ENCODE measurements at regions not wholly inside any gene's neighbourhood (a gene's known extent, or its start where the extent isn't known, plus 50 kb on each side); places are given as distances from the start of the nearest gene placed in this dataset.
A peak's percentile ranks its signal among the peaks of the same experiment; 100 is the strongest.
"Not testable (repeated sequence)": the region's sequence is repeated elsewhere in the genome, so short reads cannot be mapped to it uniquely, and the experiment has no call there.

GRCh38 chr1:116185161-116185701, 74.0 kb downstream of the MAB21L3 start:
- no peak for DNase-seq

GRCh38 chr1:116189481-116189880, 78.3 kb downstream of the MAB21L3 start:
- no peak for DNase-seq

GRCh38 chr1:116191294-116191693, 80.1 kb downstream of the MAB21L3 start:
- no peak for DNase-seq

- DNase-seq = no peak
Measured at GRCh38 chr1:116193768-116194167, 82.6 kb downstream of the MAB21L3 start.

- no peak for DNase-seq
Measured at GRCh38 chr1:116194568-116194967, 83.4 kb downstream of the MAB21L3 start.

- no peak for DNase-seq
Measured at GRCh38 chr1:116195077-116195868, 84.1 kb downstream of the MAB21L3 start.

GRCh38 chr1:116200343-116200742, 89.1 kb downstream of the MAB21L3 start:
- not testable (repeated sequence) for DNase-seq

GRCh38 chr1:116201911-116202310, 90.7 kb downstream of the MAB21L3 start:
- DNase-seq = no peak

DNA sequence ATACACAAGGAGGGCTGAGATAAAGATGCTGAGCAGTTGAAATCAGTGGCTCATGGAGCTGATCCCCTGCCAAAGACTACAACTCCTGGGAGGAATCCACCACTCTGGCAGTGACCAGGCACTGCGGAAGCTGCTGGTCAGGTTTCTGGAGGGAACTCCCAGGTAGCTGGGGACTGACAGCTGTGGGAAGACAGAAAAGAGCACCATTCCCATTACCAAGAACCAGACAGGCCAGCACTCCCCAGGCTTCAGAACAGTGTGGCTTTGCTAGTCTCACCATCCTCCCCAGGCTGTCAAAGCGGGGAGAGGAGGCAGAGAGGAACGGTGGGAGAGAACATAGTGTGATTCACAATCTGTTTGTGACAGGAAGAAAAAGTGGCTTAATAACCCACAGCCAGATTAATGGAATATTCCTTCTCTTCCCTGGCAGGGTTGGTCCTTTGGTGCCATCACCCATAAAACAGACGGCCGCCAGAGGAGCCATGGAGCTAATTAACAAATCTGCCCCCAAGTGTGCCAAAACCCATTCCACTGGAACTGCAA, 92.1 kb downstream of the MAB21L3 start:
- DNase-seq = no peak

- DNase-seq = no peak
Measured at GRCh38 chr1:116203920-116204319, 92.7 kb downstream of the MAB21L3 start.

- no peak for DNase-seq
Measured at GRCh38 chr1:116205941-116206679, 94.9 kb downstream of the MAB21L3 start.

DNA sequence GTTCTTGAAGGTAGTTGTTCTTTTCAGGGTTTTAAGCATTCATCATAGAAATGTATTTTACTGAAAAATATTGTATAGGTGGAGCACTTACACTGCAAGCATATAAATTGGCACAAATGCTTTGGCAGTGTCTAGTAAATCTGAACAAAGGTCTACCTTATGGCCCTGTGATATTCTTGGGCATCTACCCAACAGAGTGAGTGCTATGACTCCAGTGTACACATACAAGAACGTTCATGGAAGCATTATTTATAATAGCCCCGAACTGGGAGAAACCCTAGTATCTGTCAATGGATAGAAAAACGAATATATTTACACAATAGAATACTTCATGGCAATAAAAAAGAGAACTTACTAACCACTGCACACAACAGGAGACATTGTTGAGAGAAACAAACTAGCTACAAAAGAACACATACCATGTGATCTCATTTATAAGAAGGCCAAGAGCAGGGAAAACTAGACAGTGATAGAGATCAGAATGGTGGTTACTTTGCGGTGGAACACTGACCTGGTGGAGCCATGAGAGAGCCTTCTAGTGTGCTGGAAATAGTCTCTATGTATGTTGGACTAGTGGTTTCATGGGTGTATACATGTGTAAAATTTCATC, 96.0 kb downstream of the MAB21L3 start:
- no peak for DNase-seq

DNA sequence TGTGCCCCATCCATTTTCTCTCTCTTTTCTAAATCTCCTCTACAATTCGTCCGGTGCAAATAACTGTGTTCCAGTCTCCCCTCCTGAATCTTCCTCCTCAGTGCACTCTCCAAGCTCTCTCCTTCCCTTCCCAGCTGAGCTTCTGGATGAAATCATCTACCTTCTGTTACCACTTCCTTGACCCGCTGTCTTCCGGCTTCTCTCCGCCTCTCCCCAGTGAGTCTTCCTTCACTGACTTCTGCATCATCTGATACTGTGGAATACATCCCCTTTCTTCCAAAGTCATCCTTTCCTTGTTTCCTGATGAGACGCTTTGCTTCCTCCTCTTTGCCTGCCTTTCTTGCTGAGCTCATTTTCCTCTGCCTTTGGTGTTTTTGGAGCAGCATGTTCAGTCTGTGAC, 96.9 kb downstream of the MAB21L3 start:
- no peak for DNase-seq

- DNase-seq = no peak
Measured at GRCh38 chr1:116211294-116211693, 100.1 kb downstream of the MAB21L3 start.

DNA sequence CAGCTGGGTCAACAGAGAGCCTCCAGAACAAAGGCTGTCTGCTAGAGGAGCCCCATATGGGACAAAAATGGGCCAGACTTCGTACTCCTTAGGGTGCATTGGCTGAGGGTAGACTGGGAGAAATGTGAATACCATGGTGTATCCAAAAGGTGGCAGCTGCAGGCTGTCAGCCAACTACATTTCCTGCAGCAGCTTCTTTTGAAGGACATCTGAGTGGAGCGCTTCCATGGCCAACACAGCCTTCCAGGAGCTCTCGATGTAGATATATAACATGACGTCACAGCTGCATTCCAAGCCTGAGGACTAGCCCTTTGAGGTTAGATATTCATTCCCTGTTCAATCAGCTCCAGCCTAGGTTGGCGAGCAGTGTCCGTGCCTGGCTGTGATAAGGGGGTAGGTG, 107.7 kb downstream of the MAB21L3 start:
- no peak for DNase-seq

DNA sequence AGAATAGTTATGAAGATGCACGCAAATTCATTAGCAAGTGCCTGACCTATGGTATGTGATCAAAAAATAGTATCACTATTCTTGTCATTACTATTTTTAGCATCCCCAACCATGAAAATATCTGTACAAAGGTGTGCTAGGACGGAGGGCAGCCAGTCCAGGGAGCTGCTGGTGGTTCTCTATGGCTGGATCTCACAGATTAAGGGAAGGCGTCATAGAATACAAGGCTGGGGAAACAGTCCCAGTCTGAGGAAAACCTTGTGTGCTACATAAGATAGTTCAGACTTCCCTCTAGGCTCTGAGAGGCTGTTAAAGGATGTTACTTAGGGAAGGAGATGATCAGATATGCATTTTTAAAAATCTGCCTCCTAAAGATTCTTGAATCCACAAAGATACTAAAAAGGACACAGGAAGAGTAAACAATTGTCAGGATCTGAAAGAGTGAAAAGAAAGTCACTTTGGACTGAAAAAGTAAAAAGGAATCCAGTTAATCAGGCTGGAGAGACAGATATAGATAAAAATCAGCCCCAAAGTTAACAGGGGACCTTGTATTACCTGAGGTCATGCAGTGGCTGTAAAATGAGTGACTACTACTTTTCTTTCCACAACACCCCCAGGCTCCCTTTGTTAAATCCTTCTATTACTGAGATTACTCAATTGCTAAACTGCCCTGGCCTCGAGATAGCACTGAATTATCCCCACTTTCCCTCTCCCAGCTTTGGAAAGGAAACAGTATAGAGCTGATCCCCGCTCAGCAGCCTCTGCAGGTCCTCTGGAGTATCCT, 108.6 kb downstream of the MAB21L3 start:
- DNase-seq = no peak

DNA sequence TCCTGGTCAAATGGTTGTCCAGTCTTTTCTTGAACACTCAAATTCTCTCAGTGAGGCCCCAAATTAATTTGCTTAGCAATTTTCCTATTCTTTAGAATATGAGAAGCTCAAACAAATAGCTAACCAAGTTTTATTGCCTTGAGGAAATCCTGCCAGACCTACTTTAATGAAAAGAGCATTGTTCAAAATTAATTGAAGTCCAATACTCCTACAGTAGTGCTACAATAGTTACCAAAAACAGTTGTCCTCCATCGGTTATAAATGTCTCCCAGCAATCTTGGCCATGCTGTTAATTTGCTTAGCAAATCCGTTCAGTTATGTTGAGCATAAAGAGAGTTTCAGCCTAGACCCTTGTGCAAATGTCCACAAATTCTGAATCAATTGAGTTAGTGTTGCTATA, 112.9 kb downstream of the MAB21L3 start:
- no peak for DNase-seq

DNA sequence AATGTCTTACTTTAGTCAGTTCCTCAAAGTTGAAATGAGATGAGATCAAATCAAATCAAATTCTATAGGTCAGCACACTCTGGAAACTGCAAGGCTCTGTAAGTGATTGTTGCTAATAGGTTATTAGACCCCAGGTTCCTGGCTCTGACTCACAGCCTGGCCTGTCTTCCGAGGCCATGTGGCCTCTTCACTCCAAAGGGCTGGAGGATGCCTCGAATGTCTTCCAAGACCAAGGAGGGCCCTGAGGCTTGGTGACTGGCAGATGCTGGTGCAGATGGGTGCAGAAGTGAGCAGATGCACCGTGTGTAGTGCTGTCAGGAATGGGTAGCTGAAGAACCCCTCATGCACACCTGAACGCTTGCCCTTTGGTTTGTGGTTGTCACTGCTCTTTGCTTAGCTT, 113.4 kb downstream of the MAB21L3 start:
- no peak for DNase-seq

DNA sequence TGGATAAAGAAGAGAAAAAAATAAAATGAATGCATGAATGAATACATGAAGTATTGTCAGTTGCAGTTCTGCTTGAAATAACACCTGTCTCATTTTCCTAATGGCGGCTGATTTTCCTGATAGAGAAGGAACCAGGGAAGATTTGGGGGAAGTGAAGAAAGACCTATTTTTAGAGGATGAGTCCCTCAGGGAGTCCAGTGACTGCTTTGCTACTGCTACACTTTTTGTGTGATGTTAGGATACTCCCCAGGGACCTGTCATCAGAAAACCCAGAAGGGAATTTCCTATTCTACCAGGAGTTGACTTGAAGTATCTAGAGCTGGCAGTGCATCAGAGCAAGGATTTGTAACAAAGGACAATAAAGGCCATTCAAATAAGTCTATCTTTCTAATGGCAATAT, 114.8 kb downstream of the MAB21L3 start:
- DNase-seq = no peak

DNA sequence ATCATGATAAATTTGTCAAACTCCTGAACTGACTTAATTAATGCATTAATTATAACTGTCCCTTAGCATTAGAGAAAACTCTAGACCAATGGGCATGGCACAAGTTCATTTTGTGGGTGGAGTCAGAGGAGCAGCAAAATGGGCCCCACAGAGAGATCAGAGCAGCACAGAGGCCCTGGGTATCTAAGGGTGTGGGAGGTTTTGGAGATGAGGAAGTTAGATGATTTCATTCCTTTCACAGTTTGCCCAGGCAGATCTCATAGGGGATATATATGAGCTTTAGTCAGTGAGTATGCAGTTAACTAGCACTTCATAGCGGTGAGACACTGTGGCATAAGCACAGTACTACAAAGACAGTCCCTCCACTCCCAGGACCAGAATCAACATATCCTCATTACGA, 117.3 kb downstream of the MAB21L3 start:
- DNase-seq = peak; percentile 12

GRCh38 chr1:116230712-116231111, 119.5 kb downstream of the MAB21L3 start:
- no peak for DNase-seq

DNA sequence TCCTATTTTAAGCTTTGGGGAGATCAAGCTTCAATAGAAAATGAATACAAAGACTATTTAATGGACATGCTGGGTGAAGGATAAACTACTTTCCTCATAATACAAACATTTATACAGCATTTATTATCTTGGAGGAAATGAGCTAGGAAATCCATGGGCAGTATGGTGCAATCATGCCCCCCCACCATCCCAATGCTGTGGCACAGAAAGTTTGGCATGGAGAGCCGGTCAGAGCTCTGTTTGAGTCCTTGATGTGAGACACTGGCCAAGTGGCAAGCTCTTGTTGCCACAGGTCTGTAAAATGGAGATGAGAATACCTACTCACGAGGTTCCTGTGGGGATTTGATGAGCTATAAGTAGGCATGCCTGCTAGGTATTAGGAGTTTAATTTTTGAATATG, 120.6 kb downstream of the MAB21L3 start:
- no peak for DNase-seq

Data from hematopoietic multipotent progenitor cell treated with erythropoietin and hydrocortisone succinate and interleukin-3 and kit ligand, for 6 days (in vitro differentiated cells).